ENCODE measurements at regions not wholly inside any gene's neighbourhood (a gene's known extent, or its start where the extent isn't known, plus 50 kb on each side); places are given as distances from the start of the nearest gene placed in this dataset.
A peak's percentile ranks its signal among the peaks of the same experiment; 100 is the strongest.

DNA sequence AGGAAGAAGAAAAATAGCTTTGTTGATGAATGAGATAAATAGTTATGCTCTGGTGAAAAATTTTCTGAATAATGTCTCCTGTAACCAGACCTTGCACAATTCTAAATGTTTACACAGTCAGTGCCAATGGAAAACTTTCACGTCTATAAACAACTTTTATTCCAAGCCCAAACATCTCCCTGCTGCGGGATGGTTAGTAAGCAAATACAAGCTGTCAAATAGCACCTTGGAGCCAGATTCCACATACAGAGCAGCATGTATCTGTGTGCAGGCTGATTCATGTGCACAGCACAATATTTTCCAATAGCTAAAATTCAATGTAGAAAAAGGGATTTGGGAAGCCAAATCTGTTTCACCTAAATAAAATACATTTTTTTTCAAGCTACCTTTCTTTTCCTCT, 813.3 kb downstream of the HACE1 start:
- intact Hi-C loops (cut with DNase I), result no loop called here
- DNase-seq (ENCODE audit: low spot score), result no peak

DNA sequence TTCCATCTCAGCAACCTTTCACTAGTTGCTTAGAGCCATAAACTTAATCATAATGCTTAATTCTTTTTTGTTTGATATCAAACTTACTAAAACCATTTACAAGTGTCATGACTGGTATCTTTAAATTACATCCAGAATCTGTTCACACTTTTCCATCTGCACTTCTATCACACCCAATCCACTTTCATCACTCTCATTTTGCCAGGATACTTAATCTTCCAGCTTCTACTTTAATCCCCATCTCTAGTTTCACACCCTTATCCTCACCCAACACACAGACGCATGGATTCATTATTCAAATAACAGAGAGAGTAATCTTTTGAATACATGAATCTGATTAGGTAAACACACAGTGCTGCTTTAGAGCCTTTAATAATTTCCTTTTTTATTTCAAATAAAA, 828.4 kb downstream of the HACE1 start:
- intact Hi-C loops (cut with DNase I), result no loop called here
- no peak for DNase-seq (ENCODE audit: low spot score)

DNA sequence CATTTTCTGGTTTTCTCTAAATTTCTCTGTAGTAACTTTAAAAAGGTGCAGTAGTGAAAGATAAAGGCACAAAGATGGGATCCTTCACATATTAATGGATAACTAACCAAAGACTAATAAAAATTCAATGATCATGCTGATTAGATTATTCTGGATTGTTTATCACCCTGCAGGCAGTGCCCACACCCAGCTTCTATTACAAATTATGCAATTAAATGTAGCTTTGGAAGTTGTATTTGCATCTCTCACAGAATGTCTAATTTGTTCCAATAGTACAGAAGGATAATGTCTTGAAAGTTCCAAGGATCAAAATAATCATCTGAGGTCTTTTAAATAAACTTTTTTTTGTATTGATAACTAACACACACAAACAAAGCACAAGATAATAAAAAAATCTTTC, 837.6 kb downstream of the HACE1 start:
- DNase-seq (ENCODE audit: low spot score), result no peak
- intact Hi-C loops (cut with DNase I), result no loop called here

DNA sequence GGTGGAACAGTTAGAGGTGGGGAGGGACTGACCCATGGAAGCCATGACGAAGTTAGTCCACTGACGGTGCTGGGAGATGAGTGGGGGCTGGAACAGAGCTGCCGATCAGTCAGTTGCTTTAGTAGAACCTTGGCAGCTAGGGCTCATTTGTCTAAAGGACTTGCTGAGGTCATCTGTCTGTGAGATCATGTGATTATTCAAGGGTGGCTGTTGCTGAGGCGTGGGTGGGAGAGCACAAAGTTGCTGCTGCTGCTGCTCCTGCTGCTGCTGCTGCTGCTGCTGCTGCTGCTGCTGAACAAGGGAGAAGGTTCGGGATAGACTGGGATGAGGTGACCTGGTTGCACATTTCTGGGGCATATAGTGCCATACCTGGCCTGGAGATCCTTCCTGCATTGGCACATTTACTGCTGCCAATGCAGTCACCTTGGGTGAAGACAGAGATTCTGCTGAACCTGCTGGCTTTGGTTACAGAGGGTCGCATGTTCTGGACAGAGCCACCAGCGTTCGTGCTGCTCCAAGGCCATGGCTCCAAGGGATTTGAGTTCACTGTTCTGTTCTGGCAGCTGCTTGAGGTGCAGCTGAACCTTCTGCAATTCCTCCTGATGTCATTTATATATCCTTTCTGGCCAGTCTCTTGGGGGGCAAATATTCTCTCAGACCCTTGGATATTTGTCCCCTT, 840.5 kb downstream of the HACE1 start:
- DNase-seq (ENCODE audit: low spot score), result peak; percentile 28
- intact Hi-C loops (cut with DNase I), result no loop called here

DNA sequence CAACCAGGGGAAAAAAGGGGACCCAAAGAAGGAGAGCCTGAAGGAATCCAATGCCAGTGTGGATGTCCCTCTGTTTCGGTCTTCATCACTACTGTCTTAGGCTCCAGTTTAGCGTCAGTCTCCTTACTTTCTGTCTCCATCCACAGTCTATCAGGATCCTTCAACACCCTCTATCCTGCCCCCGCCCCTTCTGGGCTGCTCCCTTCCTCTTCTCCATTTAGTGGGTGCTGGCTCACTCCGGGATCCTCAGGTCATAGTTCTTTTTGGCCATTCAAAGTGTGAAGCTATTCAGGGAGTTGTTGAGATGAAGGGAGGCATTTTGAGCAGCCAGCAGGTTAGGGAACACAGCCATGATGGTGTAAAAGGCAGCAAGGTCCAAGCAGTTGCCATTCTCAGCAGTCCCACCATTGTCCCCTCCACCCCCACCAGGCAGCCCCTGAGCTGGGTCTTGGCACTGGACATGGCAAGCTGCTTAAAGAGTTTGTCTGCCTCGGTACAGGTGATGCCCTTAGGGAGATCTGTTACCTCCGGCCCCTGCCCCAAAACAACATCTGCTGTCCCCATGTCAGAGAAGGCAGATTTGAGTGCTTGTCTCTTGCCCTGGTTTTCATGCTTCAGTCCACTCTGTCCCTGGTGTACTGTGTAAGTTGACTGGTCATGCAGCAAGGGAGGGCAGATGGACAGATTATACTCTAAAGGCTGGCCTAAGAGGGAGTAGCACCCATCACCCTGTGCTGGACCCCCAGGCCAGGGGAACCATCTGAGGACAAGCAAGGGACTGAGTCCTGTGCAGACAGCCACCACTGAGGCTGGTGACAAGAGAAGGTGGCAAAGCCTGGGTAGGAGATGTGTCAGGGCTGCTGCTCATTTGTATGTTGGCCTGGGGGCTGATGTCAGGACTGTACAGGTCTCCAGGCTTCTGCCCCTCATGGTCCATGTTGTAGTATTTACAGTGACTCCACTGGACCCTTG, 842.0 kb downstream of the HACE1 start:
- intact Hi-C loops (cut with DNase I), result no loop called here
- DNase-seq (ENCODE audit: low spot score), result peak; percentile 69

DNA sequence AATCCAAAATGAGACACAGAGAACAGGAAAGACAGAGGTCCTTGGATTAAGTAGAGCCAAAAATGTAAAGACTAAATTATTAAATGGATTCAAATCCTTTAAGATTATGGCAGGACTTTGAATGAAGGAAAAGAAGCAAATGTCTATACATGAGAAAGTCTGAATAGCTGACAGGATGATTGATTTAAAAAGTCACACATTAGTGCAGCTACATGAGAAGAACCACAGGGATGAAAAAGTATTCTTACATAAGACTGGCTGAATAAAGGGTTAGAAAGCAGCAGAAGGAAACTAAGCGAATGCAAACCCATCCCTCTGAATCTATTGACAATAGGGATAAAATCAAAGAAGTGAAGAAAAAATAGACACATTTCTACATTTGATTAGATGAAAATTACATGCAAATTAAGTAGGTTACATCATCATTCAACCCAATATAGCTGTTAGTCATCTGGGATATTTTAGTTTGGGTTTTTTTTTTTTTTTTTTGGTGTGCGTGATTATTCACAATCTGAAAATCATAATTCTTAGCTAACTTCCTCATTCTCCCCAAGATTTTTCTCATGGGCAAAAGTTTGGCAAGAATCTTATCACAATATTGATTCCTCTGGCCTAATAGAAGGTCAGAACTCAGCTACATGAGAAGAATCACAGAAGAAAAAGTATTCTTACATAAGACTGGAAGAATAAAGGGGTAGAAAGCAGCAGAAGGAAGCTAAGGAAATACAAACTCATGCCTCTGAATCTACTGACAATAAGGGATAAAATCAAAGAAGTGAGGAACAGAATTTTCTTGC, 845.4 kb downstream of the HACE1 start:
- intact Hi-C loops (cut with DNase I), result no loop called here
- DNase-seq (ENCODE audit: low spot score), result no peak

DNA sequence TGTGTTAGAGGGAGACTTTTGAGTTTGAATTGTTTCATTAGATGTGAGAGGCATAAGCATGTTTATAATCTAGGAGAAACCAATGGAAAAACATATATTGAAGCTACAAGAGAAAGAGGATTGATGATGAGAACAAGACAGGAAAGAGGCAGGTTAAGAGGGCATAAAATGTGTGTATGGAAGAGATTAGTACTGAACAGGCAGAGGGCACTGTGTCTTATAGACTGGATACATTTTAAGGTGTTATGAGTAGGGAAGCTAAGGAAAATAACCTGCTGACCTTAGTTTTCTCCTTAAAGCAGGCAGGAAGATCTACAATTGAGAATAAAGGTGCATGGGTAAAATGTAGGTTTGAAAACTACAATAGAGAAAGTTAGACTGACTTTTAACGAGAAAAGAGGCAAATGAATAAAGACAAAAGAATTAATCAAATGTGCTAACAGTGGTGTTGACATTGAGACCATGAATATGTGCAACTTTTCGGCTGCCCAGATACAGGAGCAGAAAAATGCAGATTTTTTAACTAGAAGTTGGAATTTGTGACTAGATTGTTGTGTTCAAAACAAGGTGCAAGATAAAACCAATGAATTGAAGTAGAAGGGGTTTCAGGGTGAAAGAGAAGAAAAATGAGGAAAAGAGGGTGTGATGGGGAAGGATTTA, 846.3 kb downstream of the HACE1 start:
- intact Hi-C loops (cut with DNase I), result no loop called here
- no peak for DNase-seq (ENCODE audit: low spot score)

DNA sequence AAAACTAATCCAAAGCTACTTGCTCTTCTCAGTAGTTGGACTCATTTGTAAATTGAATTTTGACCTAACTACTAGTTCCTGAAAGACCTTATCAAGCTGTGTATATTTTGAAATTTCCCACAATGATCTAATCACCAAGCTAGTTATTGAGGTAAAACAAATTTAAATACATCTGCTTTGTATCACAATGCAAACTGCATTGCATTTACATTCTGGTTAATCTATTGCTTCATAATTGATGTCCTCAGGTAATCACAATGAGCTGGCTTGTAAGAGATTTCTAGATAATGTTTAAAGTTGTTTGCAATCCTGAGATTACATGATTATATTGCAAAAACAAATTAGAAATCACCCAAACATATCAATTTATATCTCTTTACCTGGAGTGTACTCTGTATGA, 848.8 kb downstream of the HACE1 start:
- intact Hi-C loops (cut with DNase I), result no loop called here
- DNase-seq (ENCODE audit: low spot score), result no peak

DNA sequence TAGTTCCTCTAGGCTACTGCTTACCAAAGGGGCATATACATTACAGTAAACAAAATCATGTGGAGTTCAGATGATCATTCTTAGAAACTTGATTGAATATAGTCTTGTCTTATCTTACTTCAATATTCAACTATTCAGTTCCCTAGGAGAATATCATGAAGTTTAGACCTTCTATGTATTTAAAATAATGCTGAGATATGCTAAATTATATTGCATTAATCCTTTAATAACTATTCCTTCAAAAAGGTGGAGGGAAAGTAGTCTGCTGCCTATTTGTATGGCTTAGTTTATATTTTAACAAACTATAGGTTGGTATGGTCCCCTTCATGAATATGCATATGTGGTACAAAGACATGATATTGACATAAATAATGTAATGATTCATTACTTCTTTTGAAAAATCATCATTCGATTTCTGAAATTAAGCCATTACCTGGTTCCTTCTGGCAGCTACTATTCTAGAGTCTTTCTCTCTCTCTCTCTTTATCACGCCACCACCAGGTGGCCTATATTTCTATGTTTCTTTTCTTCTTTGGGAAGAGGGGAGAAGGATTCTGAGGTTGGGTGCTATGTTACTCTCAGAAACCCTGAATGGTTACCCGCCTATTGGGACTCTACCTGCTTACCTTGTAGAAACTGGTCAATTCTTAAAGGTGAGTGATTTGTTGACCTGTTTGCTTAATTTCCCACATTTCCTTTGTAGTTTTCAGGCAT, 855.8 kb downstream of the HACE1 start:
- no peak for DNase-seq (ENCODE audit: low spot score)
- intact Hi-C loops (cut with DNase I), result no loop called here

DNA sequence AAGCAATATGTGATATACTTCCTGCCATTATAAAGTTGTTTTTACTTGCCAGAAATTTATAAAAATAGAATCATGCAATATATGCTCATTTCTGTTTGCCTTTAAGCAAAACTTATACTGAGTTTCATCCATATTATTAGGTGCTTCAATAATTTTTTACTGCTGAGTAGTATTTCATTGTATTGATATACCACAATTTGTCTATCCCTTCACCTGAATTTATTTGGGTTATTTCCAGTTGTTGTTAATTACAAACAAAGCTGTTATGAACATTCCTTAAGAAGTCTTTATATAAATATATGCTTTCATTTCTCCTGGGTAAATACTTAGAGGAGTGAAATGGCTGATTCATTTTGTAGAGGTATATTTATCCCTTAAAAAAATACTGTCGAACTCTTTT, 864.1 kb downstream of the HACE1 start:
- intact Hi-C loops (cut with DNase I), result no loop called here
- no peak for DNase-seq (ENCODE audit: low spot score)

DNA sequence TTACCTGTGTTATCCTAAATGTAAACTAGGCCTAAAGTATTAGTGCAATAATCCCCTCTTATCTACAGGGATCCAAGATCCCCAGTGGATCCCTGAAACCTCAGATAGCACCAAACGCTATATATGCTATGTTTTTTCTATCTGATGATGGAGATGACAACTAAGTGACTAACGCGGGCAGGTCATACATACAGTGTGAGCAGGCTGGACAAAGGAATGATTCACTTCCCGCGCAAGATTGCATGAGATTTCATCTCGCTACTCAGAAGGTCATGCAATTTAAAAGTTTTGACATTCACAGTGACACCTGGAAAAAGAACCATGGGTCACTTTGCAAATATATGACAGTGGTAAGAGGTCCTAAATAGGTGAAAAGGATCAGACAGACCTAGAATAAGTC, 875.9 kb downstream of the HACE1 start:
- intact Hi-C loops (cut with DNase I), result no loop called here
- no peak for DNase-seq (ENCODE audit: low spot score)

DNA sequence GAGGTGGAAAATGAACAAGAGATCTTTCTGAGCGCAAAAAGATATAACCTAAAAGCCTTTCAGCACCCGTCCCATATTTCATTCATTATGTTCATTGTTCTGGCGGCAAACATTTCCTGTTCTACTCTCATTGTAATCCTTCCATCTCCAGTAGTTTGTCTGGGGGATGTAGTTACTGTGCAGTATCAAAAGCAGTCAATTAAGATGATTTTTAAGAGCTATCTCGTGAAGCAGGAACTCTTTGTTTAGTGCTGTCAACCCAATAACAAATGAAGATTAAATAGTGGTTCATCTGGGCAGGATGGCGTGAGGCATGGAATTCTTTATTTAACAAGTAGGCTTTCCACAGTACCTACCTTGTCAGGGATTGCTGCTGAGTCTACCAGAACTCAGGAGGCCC, 876.7 kb downstream of the HACE1 start:
- no peak for DNase-seq (ENCODE audit: low spot score)
- intact Hi-C loops (cut with DNase I), result no loop called here

DNA sequence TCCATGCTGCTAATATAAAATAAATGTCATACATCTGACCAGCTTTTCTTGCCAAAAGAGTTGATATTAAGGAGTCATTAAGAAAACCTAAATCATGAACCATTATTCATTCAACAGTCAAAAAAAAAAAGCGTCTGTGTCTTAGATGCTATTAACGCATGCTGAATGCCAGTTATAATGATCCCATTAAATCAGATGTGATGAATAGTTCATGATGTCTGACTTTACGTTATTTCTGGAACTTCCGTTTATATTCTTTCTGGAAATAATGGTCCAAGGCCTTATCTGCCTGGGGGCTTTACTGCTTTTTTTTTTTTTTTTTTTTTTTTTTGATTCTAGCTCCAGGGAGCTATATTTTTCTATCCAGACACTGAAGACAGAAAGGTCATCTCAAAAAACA, 877.1 kb downstream of the HACE1 start:
- no peak for DNase-seq (ENCODE audit: low spot score)
- intact Hi-C loops (cut with DNase I), result no loop called here

DNA sequence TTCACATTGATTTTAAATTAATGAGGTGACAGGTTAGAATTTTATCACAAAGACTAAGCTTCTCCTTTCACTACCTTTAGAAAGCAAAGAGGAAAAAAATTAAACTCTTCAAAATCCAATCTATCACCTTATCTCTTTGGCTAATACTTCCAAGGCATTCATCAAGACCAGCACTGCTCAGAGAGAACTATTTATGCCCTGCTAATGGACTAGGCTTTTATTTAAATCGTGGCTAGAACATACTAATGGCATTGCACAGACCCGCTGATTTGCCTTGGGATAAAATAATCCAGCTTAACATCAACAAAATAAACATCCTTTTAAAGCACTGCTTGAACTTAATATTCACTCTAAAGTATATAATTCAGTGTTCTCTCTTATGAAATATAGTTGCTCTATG, 880.4 kb downstream of the HACE1 start:
- DNase-seq (ENCODE audit: low spot score), result no peak
- intact Hi-C loops (cut with DNase I), result no loop called here

DNA sequence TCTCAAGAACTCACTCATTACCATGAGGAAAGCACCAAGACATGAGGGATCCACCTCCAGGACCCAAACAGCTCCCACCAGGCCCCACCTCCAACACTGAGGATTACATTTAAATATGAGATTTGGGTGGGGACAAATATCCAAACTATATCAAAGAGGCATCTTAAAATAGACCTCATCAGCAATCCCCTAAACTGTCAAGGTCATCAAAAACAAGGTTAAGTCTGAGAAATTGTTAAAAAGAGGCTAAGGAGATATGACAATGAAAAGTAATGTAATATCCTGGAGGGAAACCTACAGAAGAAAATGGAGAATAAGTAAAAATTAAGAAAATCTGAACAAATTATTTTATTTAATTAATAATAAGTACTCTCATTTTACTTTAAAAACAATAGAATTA, 922.3 kb downstream of the HACE1 start:
- intact Hi-C loops (cut with DNase I), result no loop called here
- DNase-seq (ENCODE audit: low spot score), result no peak

DNA sequence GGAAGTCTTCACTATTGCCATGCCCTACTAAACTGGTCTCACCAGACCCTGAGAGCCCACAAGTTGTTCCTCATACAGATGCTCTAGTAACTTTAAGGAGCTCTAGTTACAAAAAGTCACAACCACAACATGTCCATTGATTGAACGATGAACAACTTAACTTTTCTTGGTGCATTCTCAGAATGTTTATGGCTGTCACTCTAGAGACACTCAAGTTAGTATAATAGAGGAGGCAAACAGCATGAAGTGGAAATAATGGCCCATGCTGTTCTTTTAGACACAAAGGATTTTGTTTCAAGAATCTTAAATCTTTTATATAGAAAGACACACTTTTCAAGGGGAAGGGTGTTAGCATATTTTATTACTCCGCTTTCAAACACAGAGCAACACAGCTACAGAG, 934.4 kb downstream of the HACE1 start:
- DNase-seq (ENCODE audit: low spot score), result no peak
- intact Hi-C loops (cut with DNase I), result loop anchor here in 1 of 2 donors (10.0 kb wide), 1 partner anchor 741 kb away; no protein-coding TSS in a partner anchor

DNA sequence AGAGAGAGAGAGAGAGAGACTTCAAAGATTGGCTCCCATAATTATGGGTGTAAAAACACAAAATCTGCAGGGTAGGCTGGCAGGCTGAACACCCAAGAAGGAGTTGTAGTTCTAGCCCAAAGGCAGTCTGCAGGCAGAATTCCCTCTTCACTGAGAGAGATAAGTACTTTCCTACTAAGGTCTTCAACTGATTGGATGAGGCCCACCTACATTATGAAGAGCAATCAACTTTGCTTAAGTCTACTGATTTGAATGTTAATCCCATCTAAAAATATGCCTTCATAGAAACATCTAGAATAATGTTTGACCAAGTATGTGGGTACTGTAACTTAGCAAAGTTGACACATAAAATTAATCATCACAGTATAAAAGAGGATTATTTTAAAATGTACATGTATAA, 949.7 kb downstream of the HACE1 start:
- no peak for DNase-seq (ENCODE audit: low spot score)
- intact Hi-C loops (cut with DNase I), result no loop called here

DNA sequence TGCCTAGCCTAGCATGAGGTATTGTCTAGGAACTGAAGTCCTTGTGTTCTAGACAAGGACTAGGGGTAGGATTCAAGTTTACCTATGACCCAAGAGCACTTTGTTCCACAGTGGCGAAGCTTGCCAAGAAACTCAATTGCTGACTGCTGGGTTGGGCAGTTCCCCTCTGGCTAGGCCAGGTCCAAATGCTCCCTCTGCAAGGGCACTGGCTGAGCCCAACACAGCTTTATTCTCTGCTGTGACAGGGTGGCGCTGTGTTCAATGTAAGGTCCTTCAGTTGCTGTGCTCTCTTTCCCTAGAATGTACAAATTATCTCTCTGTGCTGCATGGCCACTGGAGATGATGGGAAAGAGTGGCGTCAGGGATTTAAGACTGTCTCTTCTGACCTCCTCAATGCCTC, 950.8 kb downstream of the HACE1 start:
- intact Hi-C loops (cut with DNase I), result no loop called here
- no peak for DNase-seq (ENCODE audit: low spot score)

DNA sequence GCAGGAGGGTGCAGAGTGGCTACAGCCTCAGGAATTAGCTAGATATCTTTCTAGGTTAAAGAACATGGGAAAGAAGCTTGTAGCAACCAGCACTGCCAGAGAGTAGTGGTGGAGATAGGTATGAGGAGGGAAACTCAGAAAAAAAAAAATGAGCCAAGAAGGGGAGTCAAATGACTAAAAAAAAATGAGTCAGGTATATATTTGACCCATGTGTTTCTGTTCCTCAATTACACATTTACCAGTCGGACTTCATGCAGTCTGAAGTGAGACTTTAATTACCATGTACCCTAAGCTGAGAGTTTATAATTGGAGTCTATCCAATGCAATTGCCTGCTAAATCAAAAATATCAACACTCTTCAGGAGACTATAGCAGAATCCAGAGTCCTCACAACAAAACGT, 964.6 kb downstream of the HACE1 start:
- DNase-seq (ENCODE audit: low spot score), result no peak
- intact Hi-C loops (cut with DNase I), result no loop called here
